DMS 273 treated with DMSO at 0.1 percent for 48 hours (cell line): ENCODE measurements at regions not wholly inside any gene's neighbourhood (a gene's known extent, or its start where the extent isn't known, plus 50 kb on each side); places are given as distances from the start of the nearest gene placed in this dataset.
"Not testable (repeated sequence)": the region's sequence is repeated elsewhere in the genome, so short reads cannot be mapped to it uniquely, and the experiment has no call there.

ENCODE experiments used
- DNase-seq: peaks from one replicate; lab custom pipeline; 2025; lab: John Stamatoyannopoulos, UW

GRCh38 chr12:14213542-14213941 lies 151.9 kb upstream of the ATF7IP start:
- DNase-seq: no peak

DNA sequence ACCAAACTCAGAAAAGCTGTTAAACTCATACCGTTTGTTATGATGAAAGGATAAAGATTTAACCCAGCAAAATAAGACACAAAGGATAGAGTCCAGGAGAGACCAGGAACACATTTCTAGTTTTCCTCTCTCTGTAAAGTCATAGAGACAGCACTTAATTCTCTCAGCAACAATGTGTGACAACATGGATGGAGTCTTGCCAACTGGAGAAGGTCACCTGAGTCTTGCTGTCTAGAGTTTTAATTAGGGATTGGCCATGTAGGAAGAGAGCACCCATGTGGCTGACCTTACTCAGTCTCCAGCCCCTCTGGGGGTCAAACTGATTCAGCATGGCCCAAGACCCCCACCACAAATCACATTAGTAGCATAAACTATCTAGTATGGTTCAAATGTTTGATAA lies 151.0 kb upstream of the ATF7IP start:
- DNase-seq: no peak

DNA sequence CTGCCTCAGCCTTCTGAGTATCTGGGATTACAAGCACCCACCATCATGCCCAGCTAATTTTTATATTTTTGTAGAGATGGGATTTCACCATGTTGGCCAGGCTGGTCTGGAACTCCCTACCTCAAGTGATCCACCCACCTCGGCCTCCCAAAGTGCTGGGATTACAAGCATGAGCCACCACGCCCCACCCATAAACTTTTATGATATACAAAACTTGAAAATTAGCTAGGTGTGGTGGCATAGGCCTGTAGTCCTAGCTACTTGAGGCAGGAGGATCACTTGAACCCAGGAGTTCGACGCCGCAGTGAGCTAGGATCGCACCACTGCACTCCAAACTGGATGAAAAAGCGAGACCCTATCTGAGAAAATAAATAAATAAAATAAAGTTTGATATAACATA lies 149.5 kb upstream of the ATF7IP start:
- DNase-seq: not testable (repeated sequence)

DNA sequence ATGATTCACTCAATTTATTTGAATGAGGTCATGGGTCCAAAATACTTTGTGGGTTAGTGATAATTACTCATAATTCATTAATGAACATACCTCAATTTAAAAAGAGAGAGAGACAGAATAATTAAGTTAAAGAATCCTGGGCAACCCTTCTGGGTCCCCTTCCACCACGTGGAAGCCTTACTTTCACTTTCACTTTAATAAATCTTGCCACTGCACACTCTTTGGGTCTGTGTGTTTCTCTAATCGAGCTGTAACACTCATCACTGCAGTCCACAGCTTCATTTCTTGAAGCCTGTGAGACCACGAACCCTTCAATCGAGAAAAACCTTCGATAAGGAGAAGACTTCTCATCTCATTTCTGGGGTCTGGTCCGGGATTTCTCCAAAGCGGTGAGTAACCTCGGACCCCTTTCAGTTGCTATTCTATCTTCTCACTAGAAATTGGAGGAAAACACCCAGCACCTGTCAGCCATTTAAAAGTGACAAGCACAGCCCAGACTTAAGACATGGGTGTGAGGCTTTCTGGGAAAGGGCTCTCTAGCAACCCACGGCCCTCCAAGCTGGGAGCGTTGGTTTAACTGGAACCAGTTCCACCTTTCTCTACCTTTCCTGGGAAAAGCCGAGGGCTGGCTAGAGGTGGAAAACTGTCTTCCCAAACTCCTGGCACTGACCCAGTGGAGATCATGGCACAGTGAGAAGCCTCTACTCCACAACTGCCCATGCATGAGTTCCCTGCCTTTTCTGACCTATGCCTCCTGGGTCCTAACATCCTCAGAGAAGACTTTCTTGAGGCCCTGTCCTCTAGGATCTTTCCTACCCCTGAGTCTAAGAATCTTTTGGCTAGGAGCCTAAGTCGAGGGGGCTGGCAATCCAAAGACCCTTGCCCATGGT lies 148.8 kb upstream of the ATF7IP start:
- no peak for DNase-seq

DNA sequence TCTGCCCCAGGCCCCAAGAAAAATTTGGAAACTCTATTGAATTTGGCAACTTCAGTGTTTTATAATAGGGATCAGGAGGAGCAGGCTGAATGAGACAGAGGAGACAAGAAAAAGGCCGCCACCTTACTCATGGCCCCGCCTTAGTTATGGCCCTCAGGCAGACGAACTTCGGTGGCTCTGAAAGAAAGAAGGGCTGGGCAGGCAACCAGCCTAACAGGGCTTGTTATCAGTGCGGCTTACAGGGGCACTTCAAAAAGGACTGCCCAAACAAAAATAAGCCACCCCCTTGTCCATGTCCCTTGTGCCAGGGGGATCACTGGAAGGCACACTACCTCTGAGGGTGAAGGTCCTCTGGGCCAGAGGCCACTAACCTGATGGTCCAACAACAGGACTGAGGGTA lies 146.3 kb upstream of the ATF7IP start:
- no peak for DNase-seq

- DNase-seq: not testable (repeated sequence)
These were observed 145.8 kb upstream of the ATF7IP start for GRCh38 chr12:14219670-14220069.

DNA sequence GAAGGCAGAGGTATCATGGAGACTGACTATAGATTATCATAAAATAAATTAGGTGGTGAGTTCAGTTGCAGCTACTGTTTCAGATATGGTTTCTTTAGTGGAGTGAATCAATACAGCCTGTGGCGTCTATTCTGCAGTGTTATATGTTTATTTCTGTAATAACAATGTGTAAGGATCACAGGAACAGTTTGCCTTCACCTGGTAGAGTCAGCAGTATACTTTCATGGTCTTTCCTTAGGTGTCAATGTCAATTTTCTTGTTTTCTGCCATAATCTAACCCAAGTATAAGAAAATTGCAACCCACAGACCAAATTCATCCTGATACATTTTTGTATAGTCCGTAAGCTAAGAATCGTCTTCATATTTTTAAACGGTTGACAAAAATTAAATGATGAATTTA lies 140.4 kb upstream of the ATF7IP start:
- no peak for DNase-seq

DNA sequence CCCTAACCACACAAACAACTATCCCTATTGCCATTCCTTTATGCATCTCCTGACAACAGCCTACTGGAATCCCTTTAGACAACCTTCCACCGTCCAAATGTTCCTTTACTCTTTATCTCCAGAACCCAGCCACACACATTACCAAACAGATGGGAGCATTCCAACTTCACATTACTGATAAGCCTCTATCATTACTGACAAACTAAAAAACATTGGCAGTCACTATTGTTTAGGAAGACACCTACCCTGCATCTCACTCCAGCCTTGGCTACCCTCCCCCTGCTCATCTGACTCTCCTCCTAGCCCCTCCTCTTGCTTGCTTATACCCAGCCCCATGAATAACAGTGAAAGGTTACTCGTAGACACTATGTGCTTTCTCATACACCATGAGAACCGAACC lies 130.3 kb upstream of the ATF7IP start:
- DNase-seq: not testable (repeated sequence)

DNA sequence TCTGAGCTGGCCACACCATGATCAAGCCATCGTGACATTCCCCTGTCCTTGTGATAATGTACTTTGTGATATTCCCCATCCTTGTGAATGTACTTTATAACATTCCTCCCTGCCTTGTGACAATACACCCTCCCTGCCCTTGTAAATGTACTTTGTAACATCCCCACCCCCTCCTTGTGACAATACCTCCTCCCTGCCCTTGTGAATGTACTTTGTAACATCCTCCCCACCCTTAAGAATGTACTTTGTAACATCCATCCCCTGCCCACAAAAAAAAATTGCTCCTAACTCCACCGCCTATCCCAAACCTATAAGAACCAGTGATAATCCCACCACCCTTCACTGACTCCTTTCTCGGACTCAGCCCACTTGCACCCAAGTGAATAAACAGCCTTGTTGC lies 128.8 kb upstream of the ATF7IP start:
- not testable (repeated sequence) for DNase-seq

GRCh38 chr12:14238221-14238792 lies 127.2 kb upstream of the ATF7IP start:
- DNase-seq: no peak

- no peak for DNase-seq
These were observed 126.0 kb upstream of the ATF7IP start for GRCh38 chr12:14239350-14239934.

GRCh38 chr12:14239935-14240872 lies 125.3 kb upstream of the ATF7IP start:
- DNase-seq: no peak

- no peak for DNase-seq
These were observed 124.6 kb upstream of the ATF7IP start for GRCh38 chr12:14240873-14241220.

GRCh38 chr12:14242825-14243224 lies 122.7 kb upstream of the ATF7IP start:
- DNase-seq: not testable (repeated sequence)

DNA sequence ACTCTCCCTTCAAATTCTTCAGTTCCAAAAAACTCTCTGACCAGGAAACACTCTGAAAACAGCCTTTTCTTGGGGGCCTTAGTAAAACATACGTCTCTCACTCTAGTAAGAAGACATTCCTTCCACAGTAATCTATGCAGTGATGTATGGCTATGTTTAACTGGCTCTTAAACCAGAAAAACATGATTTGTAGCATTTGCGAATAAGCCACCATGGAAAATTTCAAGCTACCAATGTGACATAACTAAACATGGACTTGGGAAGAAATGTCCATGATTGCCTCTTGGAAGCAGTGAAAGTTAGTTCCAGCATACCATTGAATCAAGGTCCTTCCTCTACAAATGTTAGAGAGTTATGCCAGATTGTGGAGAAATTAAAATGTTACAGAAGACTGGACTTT lies 121.5 kb upstream of the ATF7IP start:
- DNase-seq: no peak

- DNase-seq: no peak
These were observed 120.4 kb upstream of the ATF7IP start for GRCh38 chr12:14244876-14245669.

DNA sequence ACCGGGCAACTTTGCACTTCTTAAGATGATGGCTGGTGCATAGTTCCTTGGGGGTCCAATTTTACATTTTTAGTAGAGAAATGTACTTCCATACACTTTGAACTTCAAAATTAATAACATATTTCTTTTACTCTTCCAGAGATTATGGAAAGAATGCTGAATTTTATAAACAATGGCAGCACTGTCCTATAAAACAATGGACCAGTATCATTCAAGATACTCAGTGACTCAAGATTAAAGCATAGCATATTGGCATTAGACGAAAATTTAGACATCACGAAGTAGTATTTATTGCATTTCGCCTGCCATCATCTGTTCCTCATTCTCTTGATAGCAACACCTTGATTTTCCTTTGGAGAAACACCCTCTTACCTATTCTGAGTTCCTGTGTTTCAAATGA lies 118.3 kb upstream of the ATF7IP start:
- DNase-seq: no peak

DNA sequence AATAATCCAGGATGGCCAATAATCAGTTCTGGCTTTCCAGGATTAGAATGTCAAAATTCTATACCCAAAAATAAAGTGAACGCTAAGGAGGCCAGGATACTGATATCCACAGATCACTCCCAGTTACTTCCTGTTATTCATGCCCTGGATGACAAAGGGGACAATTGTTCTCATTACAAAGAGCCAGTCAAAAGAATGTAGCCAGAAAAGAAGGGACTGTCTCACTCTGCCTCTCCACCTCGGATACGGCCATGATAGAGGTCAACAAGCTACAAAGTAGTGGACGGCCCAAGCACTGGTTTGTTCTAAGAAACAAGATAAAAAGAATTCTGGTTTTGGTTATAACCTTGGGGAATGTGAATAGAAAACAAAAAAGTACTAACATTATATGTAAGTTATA lies 116.1 kb upstream of the ATF7IP start:
- no peak for DNase-seq

- no peak for DNase-seq
These were observed 112.8 kb upstream of the ATF7IP start for GRCh38 chr12:14252697-14253096.

- no peak for DNase-seq
These were observed 112.0 kb upstream of the ATF7IP start for GRCh38 chr12:14253496-14253895.

DNA sequence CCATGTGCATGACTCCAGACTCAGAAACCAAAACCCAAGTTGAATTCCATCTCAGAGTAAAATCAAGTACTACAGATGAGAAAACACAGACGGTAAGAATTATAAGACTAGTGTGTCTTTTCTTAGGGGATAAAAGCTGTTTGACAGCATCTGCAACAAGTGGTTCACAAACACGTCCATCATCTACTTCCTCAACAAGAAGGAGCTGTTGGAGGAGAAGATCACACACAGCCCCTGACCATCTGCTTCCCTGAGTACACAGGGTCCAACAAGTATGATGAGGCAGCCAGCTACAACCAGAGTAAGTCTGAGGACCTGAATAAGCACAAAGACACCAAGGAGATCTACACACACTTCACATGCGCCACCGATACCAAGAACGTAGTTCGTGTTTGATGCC lies 110.7 kb upstream of the ATF7IP start:
- DNase-seq: no peak
